HepG2 (cell line): ENCODE measurements at regions not wholly inside any gene's neighbourhood (a gene's known extent, or its start where the extent isn't known, plus 50 kb on each side); places are given as distances from the start of the nearest gene placed in this dataset.

ENCODE experiments used
- CBX2 ChIP-seq, 2 experiments: fragments of 200-600 bp in 1 of 2; sonication (generic); formaldehyde crosslinking in 1 of 2; IDR thresholded peaks; 2 replicates each; pipeline versions ENCODE4 v1.7.0 to v1.8.1; 2018 to 2022; ENCODE audit warnings: low read depth in 2 of 2, low read length in 1 of 2, mild to moderate bottlenecking in 1 of 2, missing genetic modification reagents in 1 of 2
- EED ChIP-seq: sonication (generic); formaldehyde crosslinking; IDR thresholded peaks from 2 replicates; pipeline ENCODE4 v1.5.0; 2020; ENCODE audit warnings: mild to moderate bottlenecking, missing genetic modification reagents
- MED1 ChIP-seq: sonication (generic); formaldehyde crosslinking; IDR thresholded peaks from 2 replicates; pipeline ENCODE4 v1.4.0; 2020; ENCODE audit warnings: missing genetic modification reagents
- NFE2 ChIP-seq: sonication (generic); formaldehyde crosslinking; IDR thresholded peaks from 2 replicates; pipeline ENCODE4 v1.4.0; 2020; ENCODE audit warnings: missing genetic modification reagents
- REST ChIP-seq, 2 experiments: IDR thresholded peaks; 2 replicates each; pipeline ENCODE4 v1.6.1; 2011 to 2012; ENCODE audit warnings: low read length in 2 of 2, borderline replicate concordance in 1 of 2, low read depth in 1 of 2, mild to moderate bottlenecking in 1 of 2, moderate library complexity in 1 of 2
- SIX1 ChIP-seq: sonication (generic); formaldehyde crosslinking; IDR thresholded peaks from 2 replicates; pipeline ENCODE4 v1.4.0; 2020; ENCODE audit warnings: missing genetic modification reagents, borderline replicate concordance
- SSRP1 ChIP-seq: IDR thresholded peaks from 2 replicates; pipeline ENCODE4 v1.6.1; 2016; ENCODE audit warnings: control low read depth
- TGIF2 ChIP-seq: IDR thresholded peaks from 2 replicates; pipeline ENCODE4 v1.6.1; 2016; ENCODE audit warnings: control low read depth, missing compliant biosample characterization
- ZBTB10 ChIP-seq: sonication (generic); formaldehyde crosslinking; IDR thresholded peaks from 2 replicates; pipeline ENCODE4 v1.4.0; 2020; ENCODE audit warnings: missing genetic modification reagents, borderline replicate concordance
- ZNF24 ChIP-seq: fragments of 450-650 bp; IDR thresholded peaks from 2 replicates; pipeline ENCODE4 v1.6.1; 2017; ENCODE audit warnings: antibody characterized with exemption, mild to moderate bottlenecking
- ZNF333 ChIP-seq: sonication (generic); formaldehyde crosslinking; IDR thresholded peaks from 2 replicates; pipeline ENCODE4 v1.4.0; 2020; ENCODE audit warnings: mild to moderate bottlenecking, missing genetic modification reagents, borderline replicate concordance
- ZNF441 ChIP-seq: sonication (generic); formaldehyde crosslinking; IDR thresholded peaks from 2 replicates; pipeline ENCODE4 v1.7.0; 2021; ENCODE audit warnings: missing genetic modification reagents, borderline replicate concordance
- ZNF761 ChIP-seq: sonication (generic); formaldehyde crosslinking; conservative IDR thresholded peaks from 2 replicates; pipeline ENCODE4 v1.4.0; 2020; ENCODE audit warnings: mild to moderate bottlenecking, missing genetic modification reagents
- ZNF776 ChIP-seq: sonication (generic); formaldehyde crosslinking; IDR thresholded peaks from 2 replicates; pipeline ENCODE4 v1.4.0; 2020; ENCODE audit warnings: mild to moderate bottlenecking, missing genetic modification reagents
- ZNF781 ChIP-seq: sonication (generic); formaldehyde crosslinking; IDR thresholded peaks from 2 replicates; pipeline ENCODE4 v1.5.1; 2020; ENCODE audit warnings: borderline replicate concordance, mild to moderate bottlenecking, missing genetic modification reagents; ENCODE audit errors: not compliant biosample characterization
- ZSCAN22 ChIP-seq: sonication (generic); formaldehyde crosslinking; IDR thresholded peaks from 2 replicates; pipeline ENCODE4 v1.4.0; 2020; ENCODE audit warnings: mild to moderate bottlenecking, missing genetic modification reagents
- ZSCAN30 ChIP-seq: sonication (generic); formaldehyde crosslinking; IDR thresholded peaks from 2 replicates; pipeline ENCODE4 v1.5.0; 2020; ENCODE audit warnings: mild to moderate bottlenecking, missing genetic modification reagents
- TF ChIP-seq, protein P1 (sequence below): IDR thresholded peaks from 2 replicates; pipeline ENCODE4 v1.6.1; 2016; ENCODE audit warnings: low read depth, control low read depth
- TF ChIP-seq, protein P2 (sequence below): sonication (generic); formaldehyde crosslinking; IDR thresholded peaks from 2 replicates; pipeline ENCODE4; 2020; ENCODE audit warnings: missing genetic modification reagents, mild to moderate bottlenecking, borderline replicate concordance

DNA sequence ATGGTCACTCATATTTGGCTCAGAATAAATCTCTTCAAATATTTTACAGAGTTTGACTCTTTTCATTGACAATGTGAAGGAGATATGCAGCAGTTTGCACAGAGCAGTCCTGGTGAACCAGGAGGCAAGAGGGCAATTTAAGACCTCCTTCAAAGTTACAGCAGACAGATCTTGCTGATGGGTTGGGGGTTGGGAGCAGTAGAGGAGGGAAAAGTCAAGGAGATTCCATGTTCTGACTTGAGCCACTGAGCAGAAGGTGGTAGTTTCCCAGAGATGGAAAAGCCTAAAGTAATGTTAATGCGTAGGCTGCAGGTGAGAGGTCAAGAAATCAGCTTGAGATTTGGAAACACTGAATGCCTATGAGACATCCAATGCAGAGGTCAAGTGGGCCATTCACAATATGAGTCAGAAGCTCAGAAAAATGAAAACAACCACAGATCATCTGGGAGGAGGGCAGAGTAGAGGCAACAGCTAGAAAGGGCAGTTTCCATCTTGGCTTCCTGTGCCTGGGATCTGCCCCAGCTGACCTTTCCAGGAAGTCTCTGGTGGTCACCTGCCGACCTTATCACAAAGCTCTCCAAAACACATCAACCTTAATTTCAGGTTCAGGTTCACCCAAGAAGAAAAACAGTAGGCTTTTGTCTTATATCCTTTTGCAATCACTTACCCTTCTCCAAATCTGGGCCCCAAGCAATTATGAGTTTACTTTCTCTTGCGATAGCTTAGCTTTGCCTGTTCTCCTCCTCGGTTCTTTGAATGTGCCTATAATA lies 197.5 kb upstream of the ARL4C start (continued):
- TF ChIP-seq ZBTB10: no peak
- TF ChIP-seq, protein P1, sequence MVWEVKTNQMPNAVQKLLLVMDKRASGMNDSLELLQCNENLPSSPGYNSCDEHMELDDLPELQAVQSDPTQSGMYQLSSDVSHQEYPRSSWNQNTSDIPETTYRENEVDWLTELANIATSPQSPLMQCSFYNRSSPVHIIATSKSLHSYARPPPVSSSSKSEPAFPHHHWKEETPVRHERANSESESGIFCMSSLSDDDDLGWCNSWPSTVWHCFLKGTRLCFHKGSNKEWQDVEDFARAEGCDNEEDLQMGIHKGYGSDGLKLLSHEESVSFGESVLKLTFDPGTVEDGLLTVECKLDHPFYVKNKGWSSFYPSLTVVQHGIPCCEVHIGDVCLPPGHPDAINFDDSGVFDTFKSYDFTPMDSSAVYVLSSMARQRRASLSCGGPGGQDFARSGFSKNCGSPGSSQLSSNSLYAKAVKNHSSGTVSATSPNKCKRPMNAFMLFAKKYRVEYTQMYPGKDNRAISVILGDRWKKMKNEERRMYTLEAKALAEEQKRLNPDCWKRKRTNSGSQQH: no peak
- no peak for TF ChIP-seq ZSCAN22
- TF ChIP-seq NFE2: no peak
- no peak for TF ChIP-seq TGIF2 (CRISPR knock-in tag)
- no peak for TF ChIP-seq CBX2 (IDR thresholded peaks at IDR 0.05; ENCODE audit: low read depth, low read length)
- TF ChIP-seq CBX2 (CRISPR knock-in tag; IDR thresholded peaks at IDR 0.05; ENCODE audit: low read depth): no peak
- TF ChIP-seq ZNF441: no peak
- TF ChIP-seq, protein P2, sequence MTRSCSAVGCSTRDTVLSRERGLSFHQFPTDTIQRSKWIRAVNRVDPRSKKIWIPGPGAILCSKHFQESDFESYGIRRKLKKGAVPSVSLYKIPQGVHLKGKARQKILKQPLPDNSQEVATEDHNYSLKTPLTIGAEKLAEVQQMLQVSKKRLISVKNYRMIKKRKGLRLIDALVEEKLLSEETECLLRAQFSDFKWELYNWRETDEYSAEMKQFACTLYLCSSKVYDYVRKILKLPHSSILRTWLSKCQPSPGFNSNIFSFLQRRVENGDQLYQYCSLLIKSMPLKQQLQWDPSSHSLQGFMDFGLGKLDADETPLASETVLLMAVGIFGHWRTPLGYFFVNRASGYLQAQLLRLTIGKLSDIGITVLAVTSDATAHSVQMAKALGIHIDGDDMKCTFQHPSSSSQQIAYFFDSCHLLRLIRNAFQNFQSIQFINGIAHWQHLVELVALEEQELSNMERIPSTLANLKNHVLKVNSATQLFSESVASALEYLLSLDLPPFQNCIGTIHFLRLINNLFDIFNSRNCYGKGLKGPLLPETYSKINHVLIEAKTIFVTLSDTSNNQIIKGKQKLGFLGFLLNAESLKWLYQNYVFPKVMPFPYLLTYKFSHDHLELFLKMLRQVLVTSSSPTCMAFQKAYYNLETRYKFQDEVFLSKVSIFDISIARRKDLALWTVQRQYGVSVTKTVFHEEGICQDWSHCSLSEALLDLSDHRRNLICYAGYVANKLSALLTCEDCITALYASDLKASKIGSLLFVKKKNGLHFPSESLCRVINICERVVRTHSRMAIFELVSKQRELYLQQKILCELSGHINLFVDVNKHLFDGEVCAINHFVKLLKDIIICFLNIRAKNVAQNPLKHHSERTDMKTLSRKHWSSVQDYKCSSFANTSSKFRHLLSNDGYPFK (CRISPR knock-in tag): no peak
- no peak for TF ChIP-seq ZNF776 (CRISPR knock-in tag)
- no peak; a peak in 1 of 4 replicates for TF ChIP-seq REST (IDR thresholded peaks at IDR 0.05; ENCODE audit: borderline replicate concordance in 1 of 2, low read depth in 1 of 2, low read length in 2 of 2)
- TF ChIP-seq ZNF24: no peak
- no peak for TF ChIP-seq EED (CRISPR knock-in tag)
- TF ChIP-seq SIX1 (CRISPR knock-in tag): peak; percentile 40; the same call in 1 of the 2 replicates
- TF ChIP-seq ZNF781 (CRISPR knock-in tag): no peak
- TF ChIP-seq ZNF761 (CRISPR knock-in tag): peak; percentile 81; the same call in 1 of the 2 replicates
- peak; percentile 96 for TF ChIP-seq MED1 (CRISPR knock-in tag)
- no peak for TF ChIP-seq ZSCAN30 (CRISPR knock-in tag)
- peak; percentile 91; the same call in 1 of the 2 replicates for TF ChIP-seq SSRP1 (CRISPR knock-in tag)
- TF ChIP-seq ZNF333: no peak
